ENCODE measurements at regions not wholly inside any gene's neighbourhood (a gene's known extent, or its start where the extent isn't known, plus 50 kb on each side); places are given as distances from the start of the nearest gene placed in this dataset.

DNA sequence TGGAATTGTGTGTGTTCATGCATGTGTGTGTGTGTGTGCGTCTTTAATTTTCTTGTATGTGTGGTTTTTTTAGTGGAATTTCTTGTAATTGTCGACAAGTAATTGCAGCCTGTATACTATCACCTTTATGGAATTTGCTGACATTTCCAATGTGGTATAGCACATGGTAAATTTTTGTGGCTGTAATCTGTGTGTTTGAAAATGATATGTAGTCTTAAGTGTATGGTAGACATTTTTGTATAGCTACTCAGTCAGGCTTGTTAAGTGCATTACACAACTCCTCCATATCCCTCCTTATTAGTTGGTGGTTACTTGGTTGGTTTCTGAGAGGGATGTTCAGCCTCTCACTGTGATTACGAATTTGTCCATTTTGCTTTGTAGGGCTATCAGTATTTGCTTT lies 384.5 kb upstream of the HSF2 start:
- Mint-ChIP-seq H3K4me1 (ENCODE audit: low read depth) (no peaks in the 10 kb centered on the region), H3K36me3 (ENCODE audit: low read depth) (no peaks in the 10 kb centered on the region), H3K4me3 (ENCODE audit: unreplicated experiment) (no peak overlapping the region), H3K27ac (ENCODE audit: unreplicated experiment) (no peak overlapping the region), H3K27me3 (ENCODE audit: low read depth) (no peaks in the 10 kb centered on the region), H3K9me3 (ENCODE audit: low read depth) (peaks cover 3% of the 10 kb centered on the region)
- TF ChIP-seq CTCF (IDR thresholded peaks at IDR 0.05): no peak
- no peak for DNase-seq (ENCODE audit: low spot score)

GRCh38 chr6:122020588-122021264 lies 378.7 kb upstream of the HSF2 start:
- Mint-ChIP-seq H3K27ac (ENCODE audit: unreplicated experiment) (no peak overlapping the region), H3K9me3 (ENCODE audit: low read depth) (peaks cover 2% of the 10 kb centered on the region), H3K4me1 (ENCODE audit: low read depth) (no peaks in the 10 kb centered on the region), H3K27me3 (ENCODE audit: low read depth) (peaks cover 3% of the 10 kb centered on the region), H3K36me3 (ENCODE audit: low read depth) (peaks cover 2% of the 10 kb centered on the region), H3K4me3 (ENCODE audit: unreplicated experiment) (no peak overlapping the region)
- TF ChIP-seq CTCF (IDR thresholded peaks at IDR 0.05): no peak
- no peak for DNase-seq (ENCODE audit: low spot score)

DNA sequence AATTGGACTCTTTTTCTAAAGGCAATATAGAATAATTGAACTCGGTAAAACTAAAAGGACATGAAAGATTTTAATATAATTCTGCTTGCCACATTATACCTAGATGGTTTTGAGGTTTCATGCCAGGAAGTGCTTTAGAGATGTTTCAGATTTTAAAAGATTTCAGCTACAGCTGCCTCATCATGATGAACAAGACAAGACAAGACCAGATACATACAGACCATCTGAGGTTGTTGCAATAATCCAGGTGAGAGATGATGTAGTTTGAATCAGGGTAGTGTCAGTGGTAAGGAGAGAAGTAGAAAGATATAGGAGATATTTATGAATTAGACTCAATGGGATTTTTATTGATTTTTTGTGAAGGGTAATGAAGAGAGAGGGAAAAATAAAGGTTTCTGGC lies 374.3 kb upstream of the HSF2 start:
- Mint-ChIP-seq H3K27ac (ENCODE audit: unreplicated experiment) (no peak overlapping the region), H3K27me3 (ENCODE audit: low read depth) (peaks cover 3% of the 10 kb centered on the region), H3K36me3 (ENCODE audit: low read depth) (peaks cover 2% of the 10 kb centered on the region), H3K4me3 (ENCODE audit: unreplicated experiment) (no peak overlapping the region), H3K4me1 (ENCODE audit: low read depth) (peaks cover 4% of the 10 kb centered on the region), H3K9me3 (ENCODE audit: low read depth) (no peaks in the 10 kb centered on the region)
- no peak for DNase-seq (ENCODE audit: low spot score)
- no peak for TF ChIP-seq CTCF (IDR thresholded peaks at IDR 0.05)

DNA sequence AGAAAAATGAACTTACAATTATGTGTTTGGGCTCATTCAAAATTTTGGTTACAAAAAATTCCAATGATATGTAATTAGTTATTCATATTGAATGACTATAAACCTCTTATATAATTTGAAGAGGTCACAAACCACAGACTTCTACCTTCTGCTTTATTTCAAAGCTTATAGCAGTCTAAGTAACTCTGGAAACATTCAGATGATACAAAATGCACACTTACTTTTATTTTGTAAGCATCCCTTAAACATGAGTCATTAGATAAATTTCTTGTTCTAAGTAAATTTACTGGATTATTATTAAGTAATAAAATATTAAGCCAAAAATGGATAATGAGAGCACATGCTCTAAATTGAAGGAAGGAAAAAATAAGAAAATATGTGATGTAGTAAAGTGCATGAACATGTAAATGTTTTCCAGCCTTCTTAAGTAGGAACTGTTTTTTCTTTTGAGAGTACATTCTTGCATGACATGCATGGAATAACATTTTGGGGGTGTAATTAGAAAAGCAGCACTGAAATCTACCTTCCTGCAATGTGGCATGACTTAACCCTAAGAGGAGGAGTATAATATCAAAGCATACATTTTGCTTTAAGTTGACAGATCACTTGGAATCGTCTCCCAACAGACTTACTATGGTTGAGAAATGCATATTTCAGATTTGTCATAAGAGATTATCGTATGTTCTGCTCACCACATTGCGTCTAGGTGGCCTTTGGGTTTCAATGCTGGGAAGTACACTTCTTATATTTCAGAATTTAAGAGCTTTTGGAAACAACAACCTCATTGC lies 372.7 kb upstream of the HSF2 start:
- no peak overlapping the region for H3K27ac Mint-ChIP-seq (ENCODE audit: unreplicated experiment)
- H3K4me3 Mint-ChIP-seq (ENCODE audit: unreplicated experiment): no peak overlapping the region
- peaks cover 2% of the 10 kb centered on the region for H3K36me3 Mint-ChIP-seq (ENCODE audit: low read depth)
- peaks cover 4% of the 10 kb centered on the region for H3K4me1 Mint-ChIP-seq (ENCODE audit: low read depth)
- TF ChIP-seq CTCF (IDR thresholded peaks at IDR 0.05): no peak
- H3K27me3 Mint-ChIP-seq (ENCODE audit: low read depth): no peaks in the 10 kb centered on the region
- H3K9me3 Mint-ChIP-seq (ENCODE audit: low read depth): no peaks in the 10 kb centered on the region
- DNase-seq (ENCODE audit: low spot score): no peak

DNA sequence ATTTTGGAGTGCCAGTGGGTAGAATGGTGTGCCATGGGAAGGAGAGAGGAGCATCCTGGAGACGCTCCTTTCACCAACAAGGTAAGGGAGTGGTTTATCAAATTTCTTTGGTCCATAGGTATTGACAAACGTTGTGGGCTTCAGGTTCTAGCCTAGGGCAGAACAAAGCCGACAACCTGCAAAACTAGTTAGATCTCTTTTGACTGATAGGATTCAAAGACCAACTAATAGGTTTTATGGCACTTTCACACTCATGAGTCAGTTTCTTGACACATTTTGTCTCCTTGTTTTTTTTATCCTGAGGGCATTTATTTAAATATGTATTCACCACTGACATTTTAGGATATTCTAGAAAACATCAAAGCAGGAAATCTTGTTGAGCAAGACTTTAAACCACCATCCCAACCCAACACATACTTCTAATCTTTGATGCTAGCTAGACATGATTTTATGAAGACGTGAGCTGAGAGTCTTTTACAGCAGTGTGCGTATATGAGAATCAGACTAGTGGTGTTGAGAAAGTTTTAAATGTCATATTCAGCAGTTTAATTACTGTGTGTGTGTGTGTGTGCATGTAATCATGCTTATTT lies 370.4 kb upstream of the HSF2 start:
- no peak for TF ChIP-seq CTCF (IDR thresholded peaks at IDR 0.05)
- Mint-ChIP-seq H3K27me3 (ENCODE audit: low read depth) (no peaks in the 10 kb centered on the region), H3K27ac (ENCODE audit: unreplicated experiment) (no peak overlapping the region), H3K9me3 (ENCODE audit: low read depth) (no peaks in the 10 kb centered on the region), H3K36me3 (ENCODE audit: low read depth) (peaks cover 2% of the 10 kb centered on the region), H3K4me1 (ENCODE audit: low read depth) (peaks cover 11% of the 10 kb centered on the region), H3K4me3 (ENCODE audit: unreplicated experiment) (no peak overlapping the region)
- DNase-seq (ENCODE audit: low spot score): no peak

Measured in chondrocyte (in vitro differentiated cells).